Retinal pigment epithelial cell (primary cell): ENCODE measurements at regions not wholly inside any gene's neighbourhood (a gene's known extent, or its start where the extent isn't known, plus 50 kb on each side); places are given as distances from the start of the nearest gene placed in this dataset.

Experiments used
- DNase-seq: peaks from one replicate; pipeline ENCODE4 v3.0.0-alpha.2; 2010; ENCODE audit warnings: low read depth
- H3K4me3 ChIP-seq: 2 replicates; pipeline ENCODE4 v1.5.1; 2011; ENCODE audit warnings: mild to moderate bottlenecking, low read length, control low read depth, moderate library complexity
- CTCF ChIP-seq: conservative IDR thresholded peaks from 2 replicates; pipeline ENCODE4 v1.5.1; 2011; ENCODE audit warnings: low read depth, low read length, control low read depth, inconsistent platforms

- no peak for TF ChIP-seq CTCF
- H3K4me3 ChIP-seq, result no peak overlapping the region
Measured at GRCh38 chr1:118269598-118269997, 84.6 kb upstream of the SPAG17 start.

GRCh38 chr1:118266436-118266835, 81.4 kb upstream of the SPAG17 start:
- no peak for DNase-seq
- TF ChIP-seq CTCF, result no peak
- H3K4me3 ChIP-seq, result no peak overlapping the region

More at GRCh38 chr1:118269598-118269997, 84.6 kb upstream of the SPAG17 start:
- no peak for DNase-seq

GRCh38 chr1:118264343-118264742, 79.3 kb upstream of the SPAG17 start:
- H3K4me3 ChIP-seq, result no peak overlapping the region
- no peak for TF ChIP-seq CTCF
- no peak for DNase-seq

- TF ChIP-seq CTCF, result no peak
- DNase-seq, result no peak
- no peak overlapping the region for H3K4me3 ChIP-seq
Measured at GRCh38 chr1:118262865-118263264, 77.8 kb upstream of the SPAG17 start.

- no peak for DNase-seq
- H3K4me3 ChIP-seq, result no peak overlapping the region
- no peak for TF ChIP-seq CTCF
Measured at GRCh38 chr1:118258975-118259374, 73.9 kb upstream of the SPAG17 start.

GRCh38 chr1:118257946-118258345, 72.9 kb upstream of the SPAG17 start:
- no peak overlapping the region for H3K4me3 ChIP-seq
- no peak for DNase-seq
- no peak for TF ChIP-seq CTCF

- H3K4me3 ChIP-seq, result no peak overlapping the region
- no peak for DNase-seq
- TF ChIP-seq CTCF, result no peak
Measured at GRCh38 chr1:118254491-118255425, 69.7 kb upstream of the SPAG17 start.
